GM12874 (cell line): ENCODE measurements at regions not wholly inside any gene's neighbourhood (a gene's known extent, or its start where the extent isn't known, plus 50 kb on each side); places are given as distances from the start of the nearest gene placed in this dataset.

Source experiments
- TF ChIP-seq, protein P1 (sequence below): IDR thresholded peaks from 2 replicates; pipeline ENCODE4 v1.5.1; 2011; ENCODE audit warnings: low read depth, mild to moderate bottlenecking, control low read depth, low read length, moderate library complexity; ENCODE audit not compliant: insufficient read depth

DNA sequence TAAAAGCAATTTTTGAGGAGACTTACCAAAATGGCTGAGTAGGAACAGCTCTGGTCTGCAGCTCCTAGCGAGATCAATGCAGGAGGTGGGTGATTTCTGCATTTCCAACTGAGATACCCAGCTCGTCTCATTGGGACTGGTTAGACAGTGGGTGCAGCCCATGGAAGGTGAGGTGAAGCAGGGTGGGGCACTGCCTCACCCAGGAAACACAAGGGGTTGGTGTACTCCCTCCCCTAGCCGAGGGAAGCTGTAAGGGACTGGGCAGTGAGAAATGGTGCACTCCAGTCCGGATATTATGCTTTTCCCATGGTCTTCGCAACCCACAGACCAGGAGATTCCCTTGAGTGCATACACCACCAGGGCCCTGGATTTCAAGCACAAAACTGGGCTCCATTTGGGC, 419.0 kb downstream of the NUP35 start:
- TF ChIP-seq, protein P1, sequence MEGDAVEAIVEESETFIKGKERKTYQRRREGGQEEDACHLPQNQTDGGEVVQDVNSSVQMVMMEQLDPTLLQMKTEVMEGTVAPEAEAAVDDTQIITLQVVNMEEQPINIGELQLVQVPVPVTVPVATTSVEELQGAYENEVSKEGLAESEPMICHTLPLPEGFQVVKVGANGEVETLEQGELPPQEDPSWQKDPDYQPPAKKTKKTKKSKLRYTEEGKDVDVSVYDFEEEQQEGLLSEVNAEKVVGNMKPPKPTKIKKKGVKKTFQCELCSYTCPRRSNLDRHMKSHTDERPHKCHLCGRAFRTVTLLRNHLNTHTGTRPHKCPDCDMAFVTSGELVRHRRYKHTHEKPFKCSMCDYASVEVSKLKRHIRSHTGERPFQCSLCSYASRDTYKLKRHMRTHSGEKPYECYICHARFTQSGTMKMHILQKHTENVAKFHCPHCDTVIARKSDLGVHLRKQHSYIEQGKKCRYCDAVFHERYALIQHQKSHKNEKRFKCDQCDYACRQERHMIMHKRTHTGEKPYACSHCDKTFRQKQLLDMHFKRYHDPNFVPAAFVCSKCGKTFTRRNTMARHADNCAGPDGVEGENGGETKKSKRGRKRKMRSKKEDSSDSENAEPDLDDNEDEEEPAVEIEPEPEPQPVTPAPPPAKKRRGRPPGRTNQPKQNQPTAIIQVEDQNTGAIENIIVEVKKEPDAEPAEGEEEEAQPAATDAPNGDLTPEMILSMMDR = no peak

DNA sequence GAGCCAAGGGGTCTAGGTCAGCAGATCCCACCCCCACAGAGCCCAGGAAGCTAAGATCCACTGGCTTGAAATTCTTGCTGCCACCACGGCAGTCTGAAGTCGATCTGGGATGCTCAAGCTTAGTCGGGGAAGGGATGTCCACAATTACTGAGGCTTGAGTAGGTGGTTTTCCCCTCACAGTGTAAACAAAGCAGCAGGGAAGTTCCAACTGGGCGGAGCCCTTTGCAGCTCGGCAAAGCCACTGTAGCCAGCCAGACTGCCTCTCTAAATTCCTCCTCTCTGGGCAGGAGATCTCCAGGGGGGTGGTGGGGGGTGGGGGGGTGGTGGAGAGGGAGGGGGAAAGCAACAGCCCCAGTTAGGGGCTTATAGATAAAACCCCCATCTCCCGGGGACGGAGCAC, 419.5 kb downstream of the NUP35 start:
- TF ChIP-seq, protein P1 = no peak

DNA sequence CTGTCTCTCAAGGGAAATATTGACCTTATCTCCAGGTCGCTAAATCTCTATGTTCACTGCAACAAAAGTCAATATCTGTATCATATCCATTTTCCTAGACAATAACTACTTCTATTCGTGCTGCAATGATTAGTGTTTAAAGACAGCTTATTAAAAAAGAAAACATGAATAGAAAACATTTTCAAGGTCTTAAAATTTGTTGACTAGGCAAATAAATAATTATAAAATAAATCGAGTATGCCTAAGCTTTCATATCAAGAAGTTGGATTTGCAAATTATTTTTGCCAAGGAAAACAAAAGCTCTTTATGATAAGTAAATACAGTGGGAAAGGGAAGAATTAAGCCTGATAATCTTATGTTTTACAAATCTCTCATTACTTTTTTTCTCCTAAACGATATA, 428.5 kb downstream of the NUP35 start:
- TF ChIP-seq, protein P1 = no peak

DNA sequence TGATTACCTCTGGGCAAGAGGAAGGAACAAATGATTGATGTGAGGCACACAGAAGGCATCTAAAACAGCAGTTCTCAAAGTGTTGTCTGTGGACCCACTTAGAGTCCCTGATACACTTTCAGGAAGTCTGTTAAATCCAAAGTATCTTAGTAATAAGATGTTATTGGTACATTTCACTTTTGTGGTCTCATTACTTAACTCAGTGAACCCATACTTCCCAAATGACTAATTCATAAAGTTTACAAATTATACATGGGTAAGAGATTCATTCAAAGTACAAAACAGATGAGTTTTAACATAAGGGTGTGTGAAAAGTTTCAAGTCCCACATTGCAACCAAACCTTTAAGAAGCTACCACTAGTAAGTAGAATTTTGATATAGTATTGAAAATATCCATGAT, 440.5 kb downstream of the NUP35 start:
- TF ChIP-seq, protein P1 = no peak

DNA sequence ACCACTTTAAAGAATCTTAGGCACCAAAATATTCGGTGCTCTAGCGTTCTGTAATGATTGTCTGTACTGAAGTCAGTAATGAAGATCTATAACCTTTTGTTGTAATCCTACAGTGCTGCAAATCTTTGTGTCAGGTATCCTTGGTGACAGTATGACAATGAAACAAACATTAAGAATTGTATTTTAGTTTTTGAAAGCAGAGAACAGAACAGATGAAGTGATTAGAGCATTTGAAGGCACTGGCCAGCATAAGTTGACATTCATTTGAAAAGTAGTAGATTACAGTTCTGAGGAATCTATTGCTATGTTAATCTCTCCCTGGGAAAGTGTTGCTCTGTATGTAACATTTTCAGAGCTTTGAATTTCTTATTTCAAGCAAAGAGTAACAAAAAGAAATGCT, 451.2 kb downstream of the NUP35 start:
- TF ChIP-seq, protein P1 = no peak

DNA sequence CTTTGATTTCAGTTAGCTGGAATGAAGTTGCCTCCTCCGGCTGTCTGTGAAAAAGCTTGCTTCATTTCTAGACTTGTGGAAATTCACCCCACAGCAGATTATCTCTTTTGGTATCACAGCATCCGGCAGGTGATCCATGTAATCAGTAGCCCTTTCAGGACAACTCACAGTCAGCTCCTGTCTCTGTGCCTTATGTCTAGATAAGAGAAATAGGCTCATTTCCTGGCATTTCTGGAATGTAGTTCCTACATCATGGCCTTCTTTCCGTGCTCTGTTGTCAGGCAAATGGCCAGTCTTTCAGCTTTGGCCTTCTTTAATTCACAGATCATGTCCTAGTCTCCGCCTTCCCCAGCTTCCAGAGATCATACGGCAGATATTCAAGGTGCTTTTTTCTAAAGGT, 455.4 kb downstream of the NUP35 start:
- TF ChIP-seq, protein P1 = no peak

DNA sequence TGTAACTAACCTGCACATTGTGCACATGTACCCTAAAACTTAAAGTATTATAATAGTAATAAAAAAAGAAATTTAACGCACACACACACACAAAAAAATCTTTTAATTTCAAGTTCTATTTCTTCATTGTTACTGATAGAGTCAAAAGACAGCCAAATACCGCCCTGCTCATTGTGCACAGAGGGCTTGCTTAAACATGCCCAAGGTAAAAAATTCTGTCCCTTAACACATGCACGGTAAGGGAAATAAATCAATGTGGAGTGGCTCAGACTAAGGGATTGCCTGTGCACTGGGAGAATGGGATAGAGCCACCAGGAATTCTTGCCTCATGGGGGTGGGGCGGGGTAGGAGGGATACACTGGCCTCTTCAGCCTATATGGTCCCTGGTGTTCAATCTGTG, 468.0 kb downstream of the NUP35 start:
- TF ChIP-seq, protein P1 = no peak

DNA sequence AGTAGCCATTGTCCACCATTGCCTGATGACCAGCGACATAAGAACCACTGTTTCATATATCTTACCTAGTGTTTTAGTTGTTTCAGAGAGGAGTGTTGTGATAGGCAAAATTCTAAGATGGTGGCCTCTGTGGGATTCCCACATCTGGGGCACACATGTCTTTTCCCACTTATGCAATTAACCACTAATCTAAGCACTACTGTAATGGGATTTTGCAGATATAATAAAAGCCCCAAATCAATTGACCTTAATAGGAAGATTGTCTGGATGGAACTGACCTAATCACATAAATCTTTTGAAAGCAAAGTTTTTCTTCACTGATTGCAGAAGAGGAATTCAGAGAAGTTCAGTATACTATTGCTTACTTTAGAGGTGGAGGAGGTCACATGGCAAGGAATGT, 469.9 kb downstream of the NUP35 start:
- TF ChIP-seq, protein P1 = no peak
